Erythroblast (primary cell): ENCODE measurements at regions not wholly inside any gene's neighbourhood (a gene's known extent, or its start where the extent isn't known, plus 50 kb on each side); places are given as distances from the start of the nearest gene placed in this dataset.

Experiments used
- GATA1 ChIP-seq: IDR thresholded peaks from 2 replicates; pipeline ENCODE4 v1.6.1; 2011; ENCODE audit warnings: low read depth, mild to moderate bottlenecking, control low read depth, low read length, moderate library complexity
- POLR2A ChIP-seq: IDR thresholded peaks from 2 replicates; pipeline ENCODE4 v1.6.1; 2011; ENCODE audit warnings: mild to moderate bottlenecking, low read length

- no peak for TF ChIP-seq POLR2A
- no peak for TF ChIP-seq GATA1
These were observed 134.8 kb upstream of the ABI3BP start for GRCh38 chr3:101128001-101128400.
